ENCODE measurements at regions not wholly inside any gene's neighbourhood (a gene's known extent, or its start where the extent isn't known, plus 50 kb on each side); places are given as distances from the start of the nearest gene placed in this dataset.

- DNase-seq, result no peak
- Mint-ChIP-seq H3K27ac (no peak overlapping the region), H3K4me3 (no peak overlapping the region), H3K36me3 (ENCODE audit: insufficient read depth in 2 of 2) (no peaks in the 10 kb centered on the region), H3K4me1 (ENCODE audit: low read depth) (no peaks in the 10 kb centered on the region), H3K27me3 (ENCODE audit: low read depth) (no peaks in the 10 kb centered on the region), H3K9me3 (peaks cover 7% of the 10 kb centered on the region in 2 donors)
- no peak for ATAC-seq (replicated peaks in 1 of 2)
These were observed 529.2 kb upstream of the KLHL29 start for GRCh38 chr2:22855761-22856184.

- no peaks in the 10 kb centered on the region for H3K27me3 Mint-ChIP-seq (ENCODE audit: low read depth)
- no peak overlapping the region for H3K4me3 Mint-ChIP-seq
- no peaks in the 10 kb centered on the region for H3K4me1 Mint-ChIP-seq (ENCODE audit: low read depth)
- DNase-seq (no peak), ATAC-seq (replicated peaks in 1 of 2) (no peak)
- H3K36me3 Mint-ChIP-seq (ENCODE audit: insufficient read depth in 2 of 2), result no peaks in the 10 kb centered on the region
- H3K27ac Mint-ChIP-seq, result no peak overlapping the region
- H3K9me3 Mint-ChIP-seq, result no peaks in the 10 kb centered on the region
These were observed 517.0 kb upstream of the KLHL29 start for GRCh38 chr2:22867973-22868372.

GRCh38 chr2:22878121-22878520 is 506.9 kb upstream of the KLHL29 start:
- H3K27ac Mint-ChIP-seq, result no peak overlapping the region
- H3K9me3 Mint-ChIP-seq, result peaks cover 1 to 6% of the 10 kb centered on the region in 2 donors
- ATAC-seq (replicated peaks in 1 of 2), result no peak
- H3K4me3 Mint-ChIP-seq, result no peak overlapping the region
- no peaks in the 10 kb centered on the region for H3K36me3 Mint-ChIP-seq (ENCODE audit: insufficient read depth in 2 of 2)
- no peaks in the 10 kb centered on the region for H3K27me3 Mint-ChIP-seq (ENCODE audit: low read depth)
- no peaks in the 10 kb centered on the region for H3K4me1 Mint-ChIP-seq (ENCODE audit: low read depth)
- DNase-seq, result no peak

GRCh38 chr2:22879009-22879863 is 505.7 kb upstream of the KLHL29 start:
- Mint-ChIP-seq H3K27ac (no peak overlapping the region), H3K4me1 (ENCODE audit: low read depth) (no peaks in the 10 kb centered on the region), H3K4me3 (no peak overlapping the region), H3K27me3 (ENCODE audit: low read depth) (no peaks in the 10 kb centered on the region), H3K9me3 (peaks cover 0 to 5% of the 10 kb centered on the region in 2 donors), H3K36me3 (ENCODE audit: insufficient read depth in 2 of 2) (no peaks in the 10 kb centered on the region)
- ATAC-seq (replicated peaks in 1 of 2), result no peak
- DNase-seq, result no peak

- peaks cover 0 to 4% of the 10 kb centered on the region in 2 donors for H3K9me3 Mint-ChIP-seq
- H3K27me3 Mint-ChIP-seq (ENCODE audit: low read depth), result no peaks in the 10 kb centered on the region
- ATAC-seq (replicated peaks in 1 of 2) (no peak), DNase-seq (no peak)
- no peaks in the 10 kb centered on the region for H3K4me1 Mint-ChIP-seq (ENCODE audit: low read depth)
- no peak overlapping the region for H3K4me3 Mint-ChIP-seq
- H3K36me3 Mint-ChIP-seq (ENCODE audit: insufficient read depth in 2 of 2), result no peaks in the 10 kb centered on the region
- H3K27ac Mint-ChIP-seq, result no peak overlapping the region
These were observed 504.8 kb upstream of the KLHL29 start for GRCh38 chr2:22880161-22880560.

- DNase-seq (no peak), ATAC-seq (replicated peaks in 1 of 2) (no peak)
- Mint-ChIP-seq H3K4me3 (no peak overlapping the region), H3K27ac (no peak overlapping the region), H3K36me3 (ENCODE audit: insufficient read depth in 2 of 2) (no peaks in the 10 kb centered on the region), H3K4me1 (ENCODE audit: low read depth) (no peaks in the 10 kb centered on the region), H3K9me3 (no peaks in the 10 kb centered on the region), H3K27me3 (ENCODE audit: low read depth) (no peaks in the 10 kb centered on the region)
These were observed 503.0 kb upstream of the KLHL29 start for GRCh38 chr2:22882011-22882410.

- Mint-ChIP-seq H3K27me3 (ENCODE audit: low read depth) (no peaks in the 10 kb centered on the region), H3K9me3 (no peaks in the 10 kb centered on the region), H3K4me3 (no peak overlapping the region), H3K36me3 (ENCODE audit: insufficient read depth in 2 of 2) (no peaks in the 10 kb centered on the region), H3K4me1 (ENCODE audit: low read depth) (no peaks in the 10 kb centered on the region), H3K27ac (no peak overlapping the region)
- DNase-seq, result no peak
- ATAC-seq (replicated peaks in 1 of 2), result no peak
These were observed 502.3 kb upstream of the KLHL29 start for GRCh38 chr2:22882643-22883042.

- Mint-ChIP-seq H3K36me3 (ENCODE audit: insufficient read depth in 2 of 2) (no peaks in the 10 kb centered on the region), H3K4me1 (ENCODE audit: low read depth) (no peaks in the 10 kb centered on the region), H3K4me3 (no peak overlapping the region), H3K27ac (no peak overlapping the region), H3K9me3 (no peaks in the 10 kb centered on the region), H3K27me3 (ENCODE audit: low read depth) (no peaks in the 10 kb centered on the region)
- no peak for DNase-seq
- ATAC-seq (replicated peaks in 1 of 2), result no peak
These were observed 501.9 kb upstream of the KLHL29 start for GRCh38 chr2:22883054-22883453.

GRCh38 chr2:22885245-22885644 is 499.7 kb upstream of the KLHL29 start:
- H3K4me1 Mint-ChIP-seq (ENCODE audit: low read depth), result no peaks in the 10 kb centered on the region
- DNase-seq, result no peak
- no peaks in the 10 kb centered on the region for H3K27me3 Mint-ChIP-seq (ENCODE audit: low read depth)
- H3K4me3 Mint-ChIP-seq, result no peak overlapping the region
- no peaks in the 10 kb centered on the region for H3K9me3 Mint-ChIP-seq
- no peak for ATAC-seq (replicated peaks in 1 of 2)
- H3K27ac Mint-ChIP-seq, result no peak overlapping the region
- no peaks in the 10 kb centered on the region for H3K36me3 Mint-ChIP-seq (ENCODE audit: insufficient read depth in 2 of 2)

GRCh38 chr2:22887426-22887825 is 497.6 kb upstream of the KLHL29 start:
- Mint-ChIP-seq H3K4me3 (no peak overlapping the region), H3K36me3 (ENCODE audit: insufficient read depth in 2 of 2) (no peaks in the 10 kb centered on the region), H3K9me3 (no peaks in the 10 kb centered on the region), H3K27ac (no peak overlapping the region), H3K27me3 (ENCODE audit: low read depth) (no peaks in the 10 kb centered on the region), H3K4me1 (ENCODE audit: low read depth) (no peaks in the 10 kb centered on the region)
- DNase-seq, result no peak
- ATAC-seq (replicated peaks in 1 of 2), result no peak

- DNase-seq (no peak), ATAC-seq (replicated peaks in 1 of 2) (no peak)
- H3K4me3 Mint-ChIP-seq, result no peak overlapping the region
- H3K9me3 Mint-ChIP-seq, result no peaks in the 10 kb centered on the region
- no peaks in the 10 kb centered on the region for H3K36me3 Mint-ChIP-seq (ENCODE audit: insufficient read depth in 2 of 2)
- no peak overlapping the region for H3K27ac Mint-ChIP-seq
- H3K4me1 Mint-ChIP-seq (ENCODE audit: low read depth), result no peaks in the 10 kb centered on the region
- H3K27me3 Mint-ChIP-seq (ENCODE audit: low read depth), result no peaks in the 10 kb centered on the region
These were observed 497.1 kb upstream of the KLHL29 start for GRCh38 chr2:22887845-22888244.

GRCh38 chr2:22890132-22890531 is 494.8 kb upstream of the KLHL29 start:
- Mint-ChIP-seq H3K27me3 (ENCODE audit: low read depth) (no peaks in the 10 kb centered on the region), H3K4me3 (no peak overlapping the region), H3K4me1 (ENCODE audit: low read depth) (no peaks in the 10 kb centered on the region), H3K36me3 (ENCODE audit: insufficient read depth in 2 of 2) (no peaks in the 10 kb centered on the region), H3K9me3 (no peaks in the 10 kb centered on the region), H3K27ac (no peak overlapping the region)
- ATAC-seq (replicated peaks in 1 of 2), result no peak
- DNase-seq, result no peak

GRCh38 chr2:22893761-22894517 is 491.0 kb upstream of the KLHL29 start:
- Mint-ChIP-seq H3K27ac (no peak overlapping the region), H3K4me3 (no peak overlapping the region), H3K27me3 (ENCODE audit: low read depth) (no peaks in the 10 kb centered on the region), H3K36me3 (ENCODE audit: insufficient read depth in 2 of 2) (no peaks in the 10 kb centered on the region), H3K9me3 (no peaks in the 10 kb centered on the region), H3K4me1 (ENCODE audit: low read depth) (no peaks in the 10 kb centered on the region)
- DNase-seq (no peak), ATAC-seq (replicated peaks in 1 of 2) (no peak)

Measured in activated T-cell treated with anti-CD3 and anti-CD28 coated beads, Interleukin-2, amount 50 U/mL, for 72 hours (primary cell).